HepG2 (cell line): ENCODE measurements at regions not wholly inside any gene's neighbourhood (a gene's known extent, or its start where the extent isn't known, plus 50 kb on each side); places are given as distances from the start of the nearest gene placed in this dataset.

Experiments used
- ATAC-seq: fragments of 200-7000 bp; cut with Tn5 transposase; 3 replicates; pipeline ENCODE4 v1.9.1; 2020; ENCODE audit warnings: mild to moderate bottlenecking, moderate library complexity
- BruUV-seq: library from RNA; stranded (reverse); fragments of 400-500 nt; replicated peaks from 2 replicates; lab custom pipeline; 2021; lab: Mats Ljungman, UMichigan
- CTCF ChIA-PET: fragments of 300-600 bp; formaldehyde crosslinking; extraction: SDS; loops from one replicate; lab custom pipeline; 2021; ENCODE audit warnings: low total read pairs, inconsistent platforms, low intra/inter-chr PET ratio; lab: Yijun Ruan, JAX
- POLR2A ChIA-PET: fragments of 350-600 bp; sonication (Branson Sonifier 250); formaldehyde crosslinking; loops from one replicate; lab custom pipeline; 2020; ENCODE audit warnings: antibody characterized with exemption, inconsistent platforms; lab: Yijun Ruan, JAX
- DNase-seq: peaks from one replicate; pipeline ENCODE4 v3.0.0-alpha.2; 2015; ENCODE audit warnings: low spot score
- FAIRE-seq: peaks from 3 replicates; lab custom pipeline; 2011; peaks lifted over from hg19 to GRCh38; lab: Jason Lieb, UNC
- H2AFZ ChIP-seq: one replicate; pipeline ENCODE4 v1.6.1; 2011; ENCODE audit warnings: low read length, inconsistent platforms
- H3K27ac ChIP-seq: fragments of 300-600 bp; 3 replicates; pipeline ENCODE4 v1.8.0; 2011; ENCODE audit warnings: mixed run types, mild to moderate bottlenecking, mixed read lengths, low read length, inconsistent platforms; ENCODE audit not compliant: insufficient read depth; ENCODE audit errors: extremely low read length
- H3K27me3 ChIP-seq, 2 experiments: fragments of 200-600 bp in 1 of 2; 2 replicates in 1 of 2; 3 replicates in 1 of 2; pipeline versions ENCODE4 v1.6.0 to v1.8.0; 2011; ENCODE audit warnings: low read length in 2 of 2, mild to moderate bottlenecking in 2 of 2, moderate library complexity in 2 of 2, inconsistent platforms in 1 of 2; ENCODE audit not compliant: insufficient read depth in 2 of 2, control insufficient read depth in 1 of 2
- H3K36me3 ChIP-seq, 2 experiments: fragments of 200-600 bp in 1 of 2; replicated peaks in 1 of 2; 2 replicates in 1 of 2; 3 replicates in 1 of 2; pipeline versions ENCODE4 v1.5.1 to v1.8.0; 2011; ENCODE audit warnings: low read length in 2 of 2, inconsistent platforms in 1 of 2; ENCODE audit not compliant: insufficient read depth in 2 of 2, control insufficient read depth in 1 of 2
- H3K4me1 ChIP-seq: 2 replicates; pipeline ENCODE4 v1.5.1; 2012; ENCODE audit warnings: low read length, inconsistent platforms; ENCODE audit not compliant: insufficient read depth
- H3K4me2 ChIP-seq: 2 replicates; pipeline ENCODE4 v1.6.0; 2011; ENCODE audit warnings: low read depth, low read length, inconsistent platforms
- H3K4me3 ChIP-seq, 3 experiments: fragments of 200-600 bp in 1 of 3; sonication (generic), shearing (Covaris generic) in 1 of 3; replicated peaks in 1 of 3; 2 replicates each; pipeline ENCODE4 v1.5.1; 2011 to 2016; ENCODE audit warnings: low read length in 3 of 3, inconsistent platforms in 2 of 3, low read depth in 2 of 3, mild to moderate bottlenecking in 2 of 3, control low read depth in 1 of 3, mixed read lengths in 1 of 3; ENCODE audit not compliant: insufficient read depth in 1 of 3
- H3K79me2 ChIP-seq: one replicate; pipeline ENCODE4 v1.6.1; 2011; ENCODE audit warnings: low read length, inconsistent platforms; ENCODE audit not compliant: insufficient read depth
- H3K9ac ChIP-seq: 2 replicates; pipeline ENCODE4 v1.6.0; 2011; ENCODE audit warnings: mild to moderate bottlenecking, low read depth, low read length, inconsistent platforms; ENCODE audit not compliant: insufficient read depth
- H3K9me3 ChIP-seq: 2 replicates; pipeline ENCODE4 v1.5.1; 2012; ENCODE audit warnings: mild to moderate bottlenecking, low read length
- H4K20me1 ChIP-seq: 2 replicates; pipeline ENCODE4 v1.6.0; 2011; ENCODE audit warnings: inconsistent platforms, mild to moderate bottlenecking, low read length, moderate library complexity; ENCODE audit not compliant: insufficient read depth
- FOXP1 ChIP-seq, 2 experiments: fragments of 450-650 bp in 1 of 2; IDR thresholded peaks; 2 replicates each; pipeline ENCODE4 v1.6.1; 2017 to 2018; ENCODE audit warnings: antibody characterized with exemption in 1 of 2
- GATA4 ChIP-seq: sonication (generic); IDR thresholded peaks from 2 replicates; pipeline ENCODE4 v1.6.1; 2016; ENCODE audit warnings: antibody characterized with exemption, low read depth, borderline replicate concordance
- HNF4G ChIP-seq, 2 experiments: sonication (generic) in 1 of 2; formaldehyde crosslinking in 1 of 2; IDR thresholded peaks; 2 replicates each; pipeline versions ENCODE4 v1.4.0 to v1.6.1; 2011 to 2020; ENCODE audit warnings: borderline replicate concordance in 2 of 2, low read depth in 2 of 2, mild to moderate bottlenecking in 2 of 2, low read length in 1 of 2, missing genetic modification reagents in 1 of 2, moderate library complexity in 1 of 2
- KAT8 ChIP-seq: IDR thresholded peaks from 2 replicates; pipeline ENCODE4 v1.6.1; 2016; ENCODE audit warnings: missing genetic modification reagents, missing compliant biosample characterization
- MTA1 ChIP-seq: sonication (generic); formaldehyde crosslinking; IDR thresholded peaks from 2 replicates; pipeline ENCODE4 v1.4.0; 2020; ENCODE audit warnings: missing genetic modification reagents, mild to moderate bottlenecking, borderline replicate concordance
- ZNF235 ChIP-seq: sonication (generic); formaldehyde crosslinking; IDR thresholded peaks from 2 replicates; pipeline ENCODE4 v1.8.1; 2023; ENCODE audit warnings: mild to moderate bottlenecking, missing genetic modification reagents, borderline replicate concordance
- ZNF24 ChIP-seq: fragments of 450-650 bp; IDR thresholded peaks from 2 replicates; pipeline ENCODE4 v1.6.1; 2017; ENCODE audit warnings: antibody characterized with exemption, mild to moderate bottlenecking
- ZNF567 ChIP-seq: sonication (generic); formaldehyde crosslinking; IDR thresholded peaks from 2 replicates; pipeline ENCODE4 v1.8.1; 2023; ENCODE audit warnings: mild to moderate bottlenecking, missing genetic modification reagents, borderline replicate concordance
- ZNF776 ChIP-seq: sonication (generic); formaldehyde crosslinking; IDR thresholded peaks from 2 replicates; pipeline ENCODE4 v1.4.0; 2020; ENCODE audit warnings: mild to moderate bottlenecking, missing genetic modification reagents
- WGBS: methylation state at CpG from one replicate; pipeline ENCODE4 v1.1.6; 2017; ENCODE audit warnings: low lambda C conversion rate; 5-methylcytosine and 5-hydroxymethylcytosine counted together
- in situ Hi-C: cut with HindIII; loops from 2 replicates; pipeline ENCODE4 v1.10.0; 2017; ENCODE audit warnings: low pct_unique_long_range_greater_than_20kb; ENCODE audit not compliant: extremely low pct_ligation_motif_present
- intact Hi-C: fragments of 100-400 bp; cut with micrococcal nuclease; formaldehyde crosslinking; loops from one replicate; pipeline ENCODE4 v1.10.0; 2022; ENCODE audit not compliant: unreplicated experiment
- TF ChIP-seq, protein P1 (sequence below), 2 experiments: sonication (generic) in 1 of 2; formaldehyde crosslinking in 1 of 2; IDR thresholded peaks; 2 replicates each; pipeline versions ENCODE4 v1.4.0 to v1.6.1; 2016 to 2020; ENCODE audit warnings: borderline replicate concordance in 1 of 2, low read depth in 1 of 2, mild to moderate bottlenecking in 1 of 2, missing genetic modification reagents in 1 of 2
- TF ChIP-seq, protein P2 (sequence below): sonication (generic); formaldehyde crosslinking; IDR thresholded peaks from 2 replicates; pipeline ENCODE4 v1.8.0; 2022; ENCODE audit warnings: missing genetic modification reagents, low read depth, mild to moderate bottlenecking, borderline replicate concordance
- TF ChIP-seq, protein P3 (sequence below): sonication (generic); formaldehyde crosslinking; IDR thresholded peaks from 2 replicates; pipeline ENCODE4 v1.4.0; 2020; ENCODE audit warnings: mild to moderate bottlenecking, low read depth, missing genetic modification reagents
- TF ChIP-seq, protein P4 (sequence below): sonication (generic); formaldehyde crosslinking; IDR thresholded peaks from 2 replicates; pipeline ENCODE4 v1.5.0; 2020; ENCODE audit warnings: missing genetic modification reagents, mild to moderate bottlenecking, borderline replicate concordance
- TF ChIP-seq, protein P5 (sequence below): sonication (generic); formaldehyde crosslinking; IDR thresholded peaks from 2 replicates; pipeline ENCODE4 v1.4.0; 2020; ENCODE audit warnings: missing genetic modification reagents; ENCODE audit errors: not compliant biosample characterization

DNA sequence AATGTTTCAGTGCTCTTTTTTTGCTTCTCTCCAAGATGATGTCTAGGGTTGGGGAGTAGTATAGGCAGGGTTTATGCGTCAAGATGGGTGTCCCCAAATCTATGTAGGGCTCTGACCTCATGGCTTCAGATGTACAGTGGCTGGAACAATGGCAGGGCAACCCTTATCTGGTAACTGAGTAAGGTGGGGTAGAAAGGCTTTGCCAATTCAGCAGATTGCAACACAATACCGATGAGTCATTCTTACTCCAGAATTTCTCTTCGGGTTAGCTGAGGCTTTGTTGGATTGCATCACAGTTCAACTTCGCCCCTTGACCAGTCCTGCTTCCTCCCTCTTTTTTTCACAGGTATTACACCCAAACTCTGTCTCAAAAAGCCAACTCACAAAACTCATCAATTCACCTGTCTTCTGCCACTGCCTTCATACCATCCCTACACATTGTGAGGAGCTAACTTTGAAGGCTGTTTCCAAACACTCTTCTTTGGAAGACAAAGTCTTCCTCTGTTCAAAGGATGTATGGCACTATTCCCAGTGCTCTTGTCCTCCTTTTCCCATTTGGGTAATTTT lies 190.2 kb upstream of the CNOT2 start (continued):
- TF ChIP-seq, protein P1, sequence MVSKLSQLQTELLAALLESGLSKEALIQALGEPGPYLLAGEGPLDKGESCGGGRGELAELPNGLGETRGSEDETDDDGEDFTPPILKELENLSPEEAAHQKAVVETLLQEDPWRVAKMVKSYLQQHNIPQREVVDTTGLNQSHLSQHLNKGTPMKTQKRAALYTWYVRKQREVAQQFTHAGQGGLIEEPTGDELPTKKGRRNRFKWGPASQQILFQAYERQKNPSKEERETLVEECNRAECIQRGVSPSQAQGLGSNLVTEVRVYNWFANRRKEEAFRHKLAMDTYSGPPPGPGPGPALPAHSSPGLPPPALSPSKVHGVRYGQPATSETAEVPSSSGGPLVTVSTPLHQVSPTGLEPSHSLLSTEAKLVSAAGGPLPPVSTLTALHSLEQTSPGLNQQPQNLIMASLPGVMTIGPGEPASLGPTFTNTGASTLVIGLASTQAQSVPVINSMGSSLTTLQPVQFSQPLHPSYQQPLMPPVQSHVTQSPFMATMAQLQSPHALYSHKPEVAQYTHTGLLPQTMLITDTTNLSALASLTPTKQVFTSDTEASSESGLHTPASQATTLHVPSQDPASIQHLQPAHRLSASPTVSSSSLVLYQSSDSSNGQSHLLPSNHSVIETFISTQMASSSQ (IDR thresholded peaks at IDR 0.05; ENCODE audit: low read depth): no peak
- TF ChIP-seq, protein P1 (CRISPR knock-in tag; IDR thresholded peaks at IDR 0.05; ENCODE audit: borderline replicate concordance): 0 out of 2 replicates have a peak, but pooled peaks have one; percentile 19
- TF ChIP-seq ZNF235 (CRISPR knock-in tag) (no peak), KAT8 (CRISPR knock-in tag) (no peak)

DNA sequence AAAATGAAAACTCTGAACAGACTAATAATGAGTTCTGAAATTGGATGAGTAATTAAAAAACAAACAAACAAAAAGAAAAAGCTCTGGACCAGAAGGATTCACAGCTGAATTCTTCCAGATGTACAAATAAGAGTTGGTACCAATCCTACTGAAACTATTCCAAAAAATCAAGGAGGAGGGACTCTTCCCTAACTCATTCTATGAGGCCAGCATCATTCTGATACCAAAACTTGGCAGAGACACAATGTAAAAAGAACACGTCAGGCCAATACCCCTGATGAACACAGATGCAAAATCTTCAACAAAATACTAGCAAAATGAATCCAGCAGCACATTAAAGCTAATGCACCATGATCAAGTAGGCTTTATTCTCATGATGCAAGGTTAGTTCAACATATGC lies 183.9 kb upstream of the CNOT2 start:
- Histone ChIP-seq H3K9me3 (no peaks in the 10 kb centered on the region), H3K4me3 (no peak overlapping the region), H2AFZ (no peak overlapping the region), H4K20me1 (no peaks in the 10 kb centered on the region), H3K79me2 (no peaks in the 10 kb centered on the region), H3K27ac (no peak overlapping the region), H3K4me2 (no peak overlapping the region), H3K36me3 (no peaks in the 10 kb centered on the region), H3K9ac (no peak overlapping the region), H3K27me3 (peaks cover 0 to 3% of the 10 kb centered on the region in 2 experiments; a peak in 1 of 5 replicates), H3K4me1 (no peaks in the 10 kb centered on the region)
- in situ Hi-C loops (no loop called here), intact Hi-C loops (no loop called here)
- DNase-seq (no peak), ATAC-seq (no peak), FAIRE-seq (no peak)
- ChIA-PET CTCF (no interaction called here), POLR2A (no interaction called here)
- WGBS: 0% methylated on average over 1 of the region's 1 CpG
- BruUV-seq: no TSS peak
- TF ChIP-seq, protein P2, sequence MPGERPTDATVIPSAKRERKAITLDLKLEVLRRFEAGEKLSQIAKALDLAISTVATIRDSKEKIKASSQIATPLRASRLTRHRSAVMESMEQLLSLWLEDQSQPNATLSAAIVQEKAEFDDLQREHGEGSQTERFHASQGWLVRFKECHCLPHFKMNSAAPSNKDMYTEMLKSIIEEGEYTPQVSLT (CRISPR knock-in tag): no peak
- TF ChIP-seq GATA4 (no peak), ZNF24 (no peak), ZNF567 (no peak), ZNF776 (no peak), FOXP1 (IDR thresholded peaks at IDR 0.05) (no peak), FOXP1 (CRISPR knock-in tag; IDR thresholded peaks at IDR 0.05) (no peak), MTA1 (CRISPR knock-in tag) (no peak), HNF4G (IDR thresholded peaks at IDR 0.05; ENCODE audit: borderline replicate concordance, low read depth, low read length) (no peak), HNF4G (CRISPR knock-in tag; IDR thresholded peaks at IDR 0.05; ENCODE audit: borderline replicate concordance, low read depth) (no peak)
- TF ChIP-seq, protein P3, sequence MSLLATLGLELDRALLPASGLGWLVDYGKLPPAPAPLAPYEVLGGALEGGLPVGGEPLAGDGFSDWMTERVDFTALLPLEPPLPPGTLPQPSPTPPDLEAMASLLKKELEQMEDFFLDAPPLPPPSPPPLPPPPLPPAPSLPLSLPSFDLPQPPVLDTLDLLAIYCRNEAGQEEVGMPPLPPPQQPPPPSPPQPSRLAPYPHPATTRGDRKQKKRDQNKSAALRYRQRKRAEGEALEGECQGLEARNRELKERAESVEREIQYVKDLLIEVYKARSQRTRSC (CRISPR knock-in tag): no peak
- TF ChIP-seq, protein P4, sequence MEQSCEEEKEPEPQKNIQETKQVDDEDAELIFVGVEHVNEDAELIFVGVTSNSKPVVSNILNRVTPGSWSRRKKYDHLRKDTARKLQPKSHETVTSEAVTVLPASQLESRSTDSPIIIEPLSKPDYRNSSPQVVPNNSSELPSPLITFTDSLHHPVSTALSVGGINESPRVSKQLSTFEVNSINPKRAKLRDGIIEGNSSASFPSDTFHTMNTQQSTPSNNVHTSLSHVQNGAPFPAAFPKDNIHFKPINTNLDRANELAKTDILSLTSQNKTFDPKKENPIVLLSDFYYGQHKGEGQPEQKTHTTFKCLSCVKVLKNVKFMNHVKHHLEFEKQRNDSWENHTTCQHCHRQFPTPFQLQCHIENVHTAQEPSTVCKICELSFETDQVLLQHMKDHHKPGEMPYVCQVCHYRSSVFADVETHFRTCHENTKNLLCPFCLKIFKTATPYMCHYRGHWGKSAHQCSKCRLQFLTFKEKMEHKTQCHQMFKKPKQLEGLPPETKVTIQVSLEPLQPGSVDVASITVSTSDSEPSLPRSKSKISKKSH: no peak
- TF ChIP-seq, protein P5, sequence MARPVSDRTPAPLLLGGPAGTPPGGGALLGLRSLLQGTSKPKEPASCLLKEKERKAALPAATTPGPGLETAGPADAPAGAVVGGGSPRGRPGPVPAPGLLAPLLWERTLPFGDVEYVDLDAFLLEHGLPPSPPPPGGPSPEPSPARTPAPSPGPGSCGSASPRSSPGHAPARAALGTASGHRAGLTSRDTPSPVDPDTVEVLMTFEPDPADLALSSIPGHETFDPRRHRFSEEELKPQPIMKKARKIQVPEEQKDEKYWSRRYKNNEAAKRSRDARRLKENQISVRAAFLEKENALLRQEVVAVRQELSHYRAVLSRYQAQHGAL (CRISPR knock-in tag): no peak
